SK-N-SH treated with all-trans-retinoic acid at 6 μM for 48 hours (cell line): ENCODE measurements at regions not wholly inside any gene's neighbourhood (a gene's known extent, or its start where the extent isn't known, plus 50 kb on each side); places are given as distances from the start of the nearest gene placed in this dataset.

Experiments used
- ATAC-seq: fragments of 200-7000 bp; cut with Tn5 transposase; 3 replicates; pipeline ENCODE4 v1.9.1; 2020; ENCODE audit warnings: mild to moderate bottlenecking, moderate library complexity
- BACH2 ChIP-seq: fragments of 250-450 bp; sonication (Bioruptor Pico); IDR thresholded peaks from 2 replicates; pipeline ENCODE4 v1.9.0; 2021; ENCODE audit warnings: mild to moderate bottlenecking, borderline replicate concordance
- CREB5 ChIP-seq: fragments of 250-450 bp; sonication (Bioruptor Pico); IDR thresholded peaks from 2 replicates; pipeline ENCODE4 v1.5.1; 2020; ENCODE audit warnings: low read depth, mild to moderate bottlenecking, moderate library complexity
- CSDC2 ChIP-seq: fragments of 250-450 bp; sonication (Bioruptor Pico); IDR thresholded peaks from 2 replicates; pipeline ENCODE4 v1.5.0; 2020; ENCODE audit warnings: mild to moderate bottlenecking, moderate library complexity
- ESRRG ChIP-seq: fragments of 250-450 bp; sonication (Bioruptor Pico); IDR thresholded peaks from 2 replicates; pipeline ENCODE4 v1.6.1; 2021; ENCODE audit warnings: mild to moderate bottlenecking
- GLIS3 ChIP-seq: fragments of 250-450 bp; sonication (Bioruptor Pico); IDR thresholded peaks from 2 replicates; pipeline ENCODE4 v1.5.0; 2020; ENCODE audit warnings: mild to moderate bottlenecking, moderate library complexity
- ISL1 ChIP-seq: fragments of 250-450 bp; sonication (Bioruptor Pico); IDR thresholded peaks from 2 replicates; pipeline ENCODE4 v2.1.2; 2022; ENCODE audit warnings: mild to moderate bottlenecking, moderate library complexity
- PPARA ChIP-seq: fragments of 250-450 bp; sonication (Bioruptor Pico); IDR thresholded peaks from 2 replicates; pipeline ENCODE4 v1.5.0; 2020; ENCODE audit warnings: mild to moderate bottlenecking, borderline replicate concordance
- RARB ChIP-seq: fragments of 250-450 bp; sonication (Bioruptor Pico); IDR thresholded peaks from 2 replicates; pipeline ENCODE4 v1.8.0; 2021; ENCODE audit warnings: mild to moderate bottlenecking, moderate library complexity
- SNAI2 ChIP-seq: fragments of 250-450 bp; sonication (Bioruptor Pico); IDR thresholded peaks from 2 replicates; pipeline ENCODE4 v1.5.0; 2020; ENCODE audit warnings: mild to moderate bottlenecking, moderate library complexity
- TCF4 ChIP-seq: fragments of 250-450 bp; sonication (Bioruptor Pico); IDR thresholded peaks from 2 replicates; pipeline ENCODE4 v1.8.0; 2021; ENCODE audit warnings: mild to moderate bottlenecking, moderate library complexity, borderline replicate concordance
- TOX ChIP-seq: fragments of 250-450 bp; sonication (Bioruptor Pico); IDR thresholded peaks from 2 replicates; pipeline ENCODE4 v1.8.0; 2021; ENCODE audit warnings: mild to moderate bottlenecking, moderate library complexity, borderline replicate concordance
- ZFP30 ChIP-seq: fragments of 450-650 bp; formaldehyde crosslinking; IDR thresholded peaks from 2 replicates; pipeline ENCODE4 v1.5.0; 2022; ENCODE audit warnings: mild to moderate bottlenecking, moderate library complexity
- ZNF565 ChIP-seq: fragments of 450-650 bp; formaldehyde crosslinking; conservative IDR thresholded peaks from 2 replicates; pipeline ENCODE4 v1.5.0; 2020; ENCODE audit warnings: low read depth, mild to moderate bottlenecking, moderate library complexity
- ZNF70 ChIP-seq: fragments of 450-650 bp; formaldehyde crosslinking; IDR thresholded peaks from 2 replicates; pipeline ENCODE4 v1.5.0; 2020; ENCODE audit warnings: mild to moderate bottlenecking, moderate library complexity
- ZNF8 ChIP-seq: fragments of 450-650 bp; formaldehyde crosslinking; IDR thresholded peaks from 2 replicates; pipeline ENCODE4 v1.5.0; 2020; ENCODE audit warnings: mild to moderate bottlenecking, moderate library complexity
- TF ChIP-seq, protein P1 (sequence below): fragments of 250-450 bp; sonication (Bioruptor Pico); IDR thresholded peaks from 2 replicates; pipeline ENCODE4 v1.8.0; 2020; ENCODE audit warnings: mild to moderate bottlenecking, moderate library complexity, borderline replicate concordance
- TF ChIP-seq, protein P2 (sequence below): fragments of 250-450 bp; sonication (Bioruptor Pico); IDR thresholded peaks from 2 replicates; pipeline ENCODE4 v1.8.0; 2021; ENCODE audit warnings: low read depth, mild to moderate bottlenecking, moderate library complexity, borderline replicate concordance
- TF ChIP-seq, protein P3 (sequence below): fragments of 250-450 bp; sonication (Bioruptor Pico); IDR thresholded peaks from 2 replicates; pipeline ENCODE4 v1.5.0; 2020; ENCODE audit warnings: mild to moderate bottlenecking, moderate library complexity
- TF ChIP-seq, protein P4 (sequence below): fragments of 250-450 bp; sonication (Bioruptor Pico); IDR thresholded peaks from 2 replicates; pipeline ENCODE4 v1.5.1; 2021; ENCODE audit warnings: mild to moderate bottlenecking, moderate library complexity

GRCh38 chr20:1711826-1712601 is 54.4 kb upstream of the SIRPG start:
- ATAC-seq, result no peak
- no peak for TF ChIP-seq GLIS3 (CRISPR knock-in tag)
- peak; percentile 14; the same call in 1 of the 2 replicates for TF ChIP-seq TCF4 (CRISPR knock-in tag)
- TF ChIP-seq BACH2 (CRISPR knock-in tag), result no peak
- TF ChIP-seq CREB5 (CRISPR knock-in tag), result no peak
- no peak for TF ChIP-seq ZNF70 (CRISPR knock-in tag)

DNA sequence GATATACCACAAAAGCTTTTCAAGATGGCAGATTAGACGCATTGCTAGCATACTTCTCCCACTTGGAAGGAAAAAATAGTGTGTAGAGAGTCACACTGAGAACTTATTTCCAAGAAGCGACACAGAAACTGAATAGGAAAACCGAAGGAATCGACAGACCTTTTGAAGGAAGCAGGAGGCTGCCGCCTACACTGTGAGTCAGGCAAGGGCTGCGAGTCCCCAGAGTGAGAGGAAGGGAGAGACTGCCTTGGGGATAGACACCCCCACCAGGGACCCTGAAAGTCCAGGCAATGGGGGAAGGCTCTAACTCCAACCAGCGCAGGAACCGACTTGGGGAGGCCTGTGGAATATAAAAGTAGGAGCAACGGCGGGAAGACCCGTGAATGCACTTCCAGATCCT is 53.7 kb upstream of the SIRPG start:
- TF ChIP-seq ZNF565 (CRISPR knock-in tag), result no peak
- no peak for TF ChIP-seq PPARA (CRISPR knock-in tag)
- TF ChIP-seq ZNF70 (CRISPR knock-in tag), result no peak
- TF ChIP-seq ZFP30 (CRISPR knock-in tag), result no peak
- TF ChIP-seq, protein P1, sequence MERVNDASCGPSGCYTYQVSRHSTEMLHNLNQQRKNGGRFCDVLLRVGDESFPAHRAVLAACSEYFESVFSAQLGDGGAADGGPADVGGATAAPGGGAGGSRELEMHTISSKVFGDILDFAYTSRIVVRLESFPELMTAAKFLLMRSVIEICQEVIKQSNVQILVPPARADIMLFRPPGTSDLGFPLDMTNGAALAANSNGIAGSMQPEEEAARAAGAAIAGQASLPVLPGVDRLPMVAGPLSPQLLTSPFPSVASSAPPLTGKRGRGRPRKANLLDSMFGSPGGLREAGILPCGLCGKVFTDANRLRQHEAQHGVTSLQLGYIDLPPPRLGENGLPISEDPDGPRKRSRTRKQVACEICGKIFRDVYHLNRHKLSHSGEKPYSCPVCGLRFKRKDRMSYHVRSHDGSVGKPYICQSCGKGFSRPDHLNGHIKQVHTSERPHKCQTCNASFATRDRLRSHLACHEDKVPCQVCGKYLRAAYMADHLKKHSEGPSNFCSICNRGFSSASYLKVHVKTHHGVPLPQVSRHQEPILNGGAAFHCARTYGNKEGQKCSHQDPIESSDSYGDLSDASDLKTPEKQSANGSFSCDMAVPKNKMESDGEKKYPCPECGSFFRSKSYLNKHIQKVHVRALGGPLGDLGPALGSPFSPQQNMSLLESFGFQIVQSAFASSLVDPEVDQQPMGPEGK (CRISPR knock-in tag), result no peak
- TF ChIP-seq, protein P2, sequence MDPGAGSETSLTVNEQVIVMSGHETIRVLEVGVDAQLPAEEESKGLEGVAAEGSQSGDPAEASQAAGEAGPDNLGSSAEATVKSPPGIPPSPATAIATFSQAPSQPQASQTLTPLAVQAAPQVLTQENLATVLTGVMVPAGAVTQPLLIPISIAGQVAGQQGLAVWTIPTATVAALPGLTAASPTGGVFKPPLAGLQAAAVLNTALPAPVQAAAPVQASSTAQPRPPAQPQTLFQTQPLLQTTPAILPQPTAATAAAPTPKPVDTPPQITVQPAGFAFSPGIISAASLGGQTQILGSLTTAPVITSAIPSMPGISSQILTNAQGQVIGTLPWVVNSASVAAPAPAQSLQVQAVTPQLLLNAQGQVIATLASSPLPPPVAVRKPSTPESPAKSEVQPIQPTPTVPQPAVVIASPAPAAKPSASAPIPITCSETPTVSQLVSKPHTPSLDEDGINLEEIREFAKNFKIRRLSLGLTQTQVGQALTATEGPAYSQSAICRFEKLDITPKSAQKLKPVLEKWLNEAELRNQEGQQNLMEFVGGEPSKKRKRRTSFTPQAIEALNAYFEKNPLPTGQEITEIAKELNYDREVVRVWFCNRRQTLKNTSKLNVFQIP (CRISPR knock-in tag), result no peak
- TF ChIP-seq ESRRG (CRISPR knock-in tag), result no peak
- TF ChIP-seq TCF4 (CRISPR knock-in tag), result no peak
- no peak for TF ChIP-seq RARB (CRISPR knock-in tag)
- TF ChIP-seq ZNF8 (CRISPR knock-in tag), result no peak
- TF ChIP-seq SNAI2 (CRISPR knock-in tag), result no peak
- no peak for TF ChIP-seq TOX (CRISPR knock-in tag)
- TF ChIP-seq, protein P3, sequence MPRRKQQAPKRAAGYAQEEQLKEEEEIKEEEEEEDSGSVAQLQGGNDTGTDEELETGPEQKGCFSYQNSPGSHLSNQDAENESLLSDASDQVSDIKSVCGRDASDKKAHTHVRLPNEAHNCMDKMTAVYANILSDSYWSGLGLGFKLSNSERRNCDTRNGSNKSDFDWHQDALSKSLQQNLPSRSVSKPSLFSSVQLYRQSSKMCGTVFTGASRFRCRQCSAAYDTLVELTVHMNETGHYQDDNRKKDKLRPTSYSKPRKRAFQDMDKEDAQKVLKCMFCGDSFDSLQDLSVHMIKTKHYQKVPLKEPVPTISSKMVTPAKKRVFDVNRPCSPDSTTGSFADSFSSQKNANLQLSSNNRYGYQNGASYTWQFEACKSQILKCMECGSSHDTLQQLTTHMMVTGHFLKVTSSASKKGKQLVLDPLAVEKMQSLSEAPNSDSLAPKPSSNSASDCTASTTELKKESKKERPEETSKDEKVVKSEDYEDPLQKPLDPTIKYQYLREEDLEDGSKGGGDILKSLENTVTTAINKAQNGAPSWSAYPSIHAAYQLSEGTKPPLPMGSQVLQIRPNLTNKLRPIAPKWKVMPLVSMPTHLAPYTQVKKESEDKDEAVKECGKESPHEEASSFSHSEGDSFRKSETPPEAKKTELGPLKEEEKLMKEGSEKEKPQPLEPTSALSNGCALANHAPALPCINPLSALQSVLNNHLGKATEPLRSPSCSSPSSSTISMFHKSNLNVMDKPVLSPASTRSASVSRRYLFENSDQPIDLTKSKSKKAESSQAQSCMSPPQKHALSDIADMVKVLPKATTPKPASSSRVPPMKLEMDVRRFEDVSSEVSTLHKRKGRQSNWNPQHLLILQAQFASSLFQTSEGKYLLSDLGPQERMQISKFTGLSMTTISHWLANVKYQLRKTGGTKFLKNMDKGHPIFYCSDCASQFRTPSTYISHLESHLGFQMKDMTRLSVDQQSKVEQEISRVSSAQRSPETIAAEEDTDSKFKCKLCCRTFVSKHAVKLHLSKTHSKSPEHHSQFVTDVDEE (CRISPR knock-in tag), result no peak
- TF ChIP-seq CSDC2, result no peak
- no peak for TF ChIP-seq ISL1 (CRISPR knock-in tag)
- TF ChIP-seq CREB5 (CRISPR knock-in tag), result no peak
- no peak for TF ChIP-seq GLIS3 (CRISPR knock-in tag)
- TF ChIP-seq, protein P4, sequence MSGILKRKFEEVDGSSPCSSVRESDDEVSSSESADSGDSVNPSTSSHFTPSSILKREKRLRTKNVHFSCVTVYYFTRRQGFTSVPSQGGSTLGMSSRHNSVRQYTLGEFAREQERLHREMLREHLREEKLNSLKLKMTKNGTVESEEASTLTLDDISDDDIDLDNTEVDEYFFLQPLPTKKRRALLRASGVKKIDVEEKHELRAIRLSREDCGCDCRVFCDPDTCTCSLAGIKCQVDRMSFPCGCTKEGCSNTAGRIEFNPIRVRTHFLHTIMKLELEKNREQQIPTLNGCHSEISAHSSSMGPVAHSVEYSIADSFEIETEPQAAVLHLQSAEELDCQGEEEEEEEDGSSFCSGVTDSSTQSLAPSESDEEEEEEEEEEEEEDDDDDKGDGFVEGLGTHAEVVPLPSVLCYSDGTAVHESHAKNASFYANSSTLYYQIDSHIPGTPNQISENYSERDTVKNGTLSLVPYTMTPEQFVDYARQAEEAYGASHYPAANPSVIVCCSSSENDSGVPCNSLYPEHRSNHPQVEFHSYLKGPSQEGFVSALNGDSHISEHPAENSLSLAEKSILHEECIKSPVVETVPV (CRISPR knock-in tag), result no peak
- ATAC-seq, result no peak
